Heart left ventricle (tissue), 13 donors: ENCODE measurements at regions not wholly inside any gene's neighbourhood (a gene's known extent, or its start where the extent isn't known, plus 50 kb on each side); places are given as distances from the start of the nearest gene placed in this dataset.

Source experiments
- CTCF ChIP-seq, 12 donors: fragments of 200-600 bp; sonication (generic) in 4 of 12; IDR thresholded peaks; one replicate each; pipeline versions ENCODE4 v1.5.0 to v1.8.0; 2018 to 2022; ENCODE audit warnings: antibody characterized with exemption in 12 of 12, mild to moderate bottlenecking in 5 of 12
- POLR2A ChIP-seq, 2 donors: fragments of 450-650 bp; IDR thresholded peaks; one replicate each; pipeline ENCODE4 v1.6.1; 2017; ENCODE audit warnings: antibody characterized with exemption in 2 of 2, mild to moderate bottlenecking in 2 of 2, moderate library complexity in 2 of 2
- donor health status: ischemic (EF 13 %, LVEDD 7.1; RV severe dilation, severe dysfunction).
- donor health status: DM: no; HTN: yes; CAD: no.
- donor health status: DM: no; HTN: no; CAD: no.
- donor health status: ischemic (EF 25% LVEDD 6.9; RV normal size, moderate dysfunction).
- donor health status: ischemic (EF 25% LVEDD 5.7; RV mildly dilated, moderate dysfunction).
- donor health status: ischemic (EF 35%, LVEDD 5.7; RV mildly dilated, moderate dysfunction).
- donor health status: nonischemic (EF 11% LVEDD 7.7; RV severe dilation, severe dysfunction).
- donor health status: DM: yes; HTN: yes; CAD: no.
- donor health status: PGD.
- donor health status: ischemic (EF 29% LVEDD 5.4; RV normal size, mild dysfunction).
- donor health status: nonischemic (EF 23%, LVEDD 6.1; RV moderate dilation, normal function).

- TF ChIP-seq CTCF (IDR thresholded peaks at IDR 0.05): no peak
- TF ChIP-seq POLR2A (IDR thresholded peaks at IDR 0.05): no peak
Observed at GRCh38 chr3:135885885-135886284, 79.6 kb upstream of the PPP2R3A start.
